CD14-positive monocyte (primary cell): ENCODE measurements at regions not wholly inside any gene's neighbourhood (a gene's known extent, or its start where the extent isn't known, plus 50 kb on each side); places are given as distances from the start of the nearest gene placed in this dataset.
A peak's percentile ranks its signal among the peaks of the same experiment; 100 is the strongest.

Experiments
- DNase-seq, 3 donors: peaks; one replicate each; pipeline ENCODE4 v3.0.0-alpha.2; 2011 to 2022
- H2AFZ ChIP-seq: 2 replicates; pipeline ENCODE4 v1.6.0; 2012; ENCODE audit warnings: mild to moderate bottlenecking, low read depth, low read length, inconsistent platforms; ENCODE audit not compliant: insufficient read depth, poor library complexity, severe bottlenecking
- H3K27ac ChIP-seq, 2 donors: 1 replicate in 1 of 2; 2 replicates in 1 of 2; pipeline ENCODE4 v1.5.1; 2012 to 2013; ENCODE audit warnings: low read length in 2 of 2, control low read depth in 1 of 2, inconsistent platforms in 1 of 2, low read depth in 1 of 2, mild to moderate bottlenecking in 1 of 2
- H3K27me3 ChIP-seq, 2 donors: one replicate each; pipeline versions ENCODE4 v1.6.0 to v1.6.1; 2011 to 2013; ENCODE audit warnings: low read length in 2 of 2; ENCODE audit not compliant: control insufficient read depth in 2 of 2, insufficient read depth in 2 of 2
- H3K36me3 ChIP-seq, 2 donors: replicated peaks in 1 of 2; 1 replicate in 1 of 2; 2 replicates in 1 of 2; pipeline versions ENCODE4 v1.5.1 to v1.6.1; 2012 to 2013; ENCODE audit warnings: low read length in 2 of 2, control low read depth in 1 of 2, inconsistent platforms in 1 of 2, mild to moderate bottlenecking in 1 of 2; ENCODE audit not compliant: insufficient read depth in 2 of 2, control insufficient read depth in 1 of 2
- H3K4me1 ChIP-seq, 2 donors: 1 replicate in 1 of 2; 2 replicates in 1 of 2; pipeline versions ENCODE4 v1.5.1 to v1.6.1; 2012 to 2013; ENCODE audit warnings: low read length in 2 of 2, control low read depth in 1 of 2, inconsistent platforms in 1 of 2, mild to moderate bottlenecking in 1 of 2, moderate library complexity in 1 of 2; ENCODE audit not compliant: insufficient read depth in 2 of 2, control insufficient read depth in 1 of 2
- H3K4me2 ChIP-seq: replicated peaks from 2 replicates; pipeline ENCODE3; 2012; ENCODE audit warnings: low read length, moderate library complexity, mild to moderate bottlenecking; ENCODE audit not compliant: poor library complexity, severe bottlenecking; ENCODE audit errors: extremely low read depth
- H3K4me3 ChIP-seq, 3 experiments: fragments of 200-600 bp in 1 of 3; sonication (generic) in 1 of 3; replicated peaks in 1 of 3; 1 replicate in 2 of 3; 2 replicates in 1 of 3; pipeline ENCODE4 v1.5.1; 2011 to 2013; ENCODE audit warnings: low read length in 3 of 3, mild to moderate bottlenecking in 3 of 3, control low read depth in 2 of 3, low read depth in 2 of 3, inconsistent platforms in 1 of 3, moderate library complexity in 1 of 3
- H3K79me2 ChIP-seq: 2 replicates; pipeline ENCODE4 v1.6.0; 2012; ENCODE audit warnings: mild to moderate bottlenecking, control low read depth, inconsistent platforms, low read length, moderate library complexity; ENCODE audit not compliant: insufficient read depth
- H3K9ac ChIP-seq: 2 replicates; pipeline ENCODE4 v1.6.0; 2017; ENCODE audit warnings: low read length, mild to moderate bottlenecking; ENCODE audit not compliant: insufficient read depth, poor library complexity, severe bottlenecking
- H3K9me3 ChIP-seq, 2 donors: replicated peaks in 1 of 2; 1 replicate in 1 of 2; 2 replicates in 1 of 2; pipeline versions ENCODE4 v1.5.1 to v1.6.1; 2012 to 2013; ENCODE audit warnings: low read length in 2 of 2, control low read depth in 1 of 2; ENCODE audit not compliant: control insufficient read depth in 1 of 2, insufficient read depth in 1 of 2
- H4K20me1 ChIP-seq: 2 replicates; pipeline ENCODE4 v1.6.0; 2012; ENCODE audit warnings: mild to moderate bottlenecking, low read length, control low read depth, moderate library complexity; ENCODE audit not compliant: insufficient read depth
- H3K27ac Mint-ChIP-seq, 7 donors: one replicate each; pipeline ENCODE4 v1.8.0; 2020; ENCODE audit warnings: mild to moderate bottlenecking in 7 of 7, mixed read lengths in 7 of 7, moderate library complexity in 6 of 7, inconsistent platforms in 2 of 7
- H3K27me3 Mint-ChIP-seq, 3 donors: one replicate each; pipeline ENCODE4 v1.8.0; 2021 to 2022; ENCODE audit warnings: low read depth in 3 of 3, mild to moderate bottlenecking in 3 of 3, mixed read lengths in 3 of 3, moderate library complexity in 3 of 3, inconsistent platforms in 1 of 3
- H3K36me3 Mint-ChIP-seq, 2 donors: one replicate each; pipeline ENCODE4 v1.8.0; 2020; ENCODE audit warnings: mixed read lengths in 2 of 2, inconsistent platforms in 1 of 2, mild to moderate bottlenecking in 1 of 2
- H3K4me1 Mint-ChIP-seq: one replicate; pipeline ENCODE4 v1.8.0; 2020; ENCODE audit warnings: mild to moderate bottlenecking, mixed read lengths
- H3K4me3 Mint-ChIP-seq, 2 donors: one replicate each; pipeline ENCODE4 v1.8.0; 2020; ENCODE audit warnings: mild to moderate bottlenecking in 2 of 2, mixed read lengths in 2 of 2, moderate library complexity in 1 of 2
- H3K9me3 Mint-ChIP-seq, 7 donors: one replicate each; pipeline ENCODE4 v1.8.0; 2020 to 2022; ENCODE audit warnings: mixed read lengths in 7 of 7, mild to moderate bottlenecking in 6 of 7, moderate library complexity in 6 of 7, inconsistent platforms in 2 of 7
- WGBS: methylation state at CpG from one replicate; pipeline ENCODE4 v1.1.5; 2013; ENCODE audit warnings: missing lambda C conversion rate; ENCODE audit not compliant: insufficient coverage; 5-methylcytosine and 5-hydroxymethylcytosine counted together
- intact Hi-C, 2 donors: fragments of 100-400 bp; cut with micrococcal nuclease; formaldehyde crosslinking; loops; one replicate each; pipeline versions ENCODE4 v1.15.0 to v1.15.1; 2023
- TF ChIP-seq, protein P1 (sequence below): fragments of 200-600 bp; IDR thresholded peaks from one replicate; pipeline ENCODE4 v1.8.0; 2022; ENCODE audit warnings: antibody characterized with exemption, mild to moderate bottlenecking

DNA sequence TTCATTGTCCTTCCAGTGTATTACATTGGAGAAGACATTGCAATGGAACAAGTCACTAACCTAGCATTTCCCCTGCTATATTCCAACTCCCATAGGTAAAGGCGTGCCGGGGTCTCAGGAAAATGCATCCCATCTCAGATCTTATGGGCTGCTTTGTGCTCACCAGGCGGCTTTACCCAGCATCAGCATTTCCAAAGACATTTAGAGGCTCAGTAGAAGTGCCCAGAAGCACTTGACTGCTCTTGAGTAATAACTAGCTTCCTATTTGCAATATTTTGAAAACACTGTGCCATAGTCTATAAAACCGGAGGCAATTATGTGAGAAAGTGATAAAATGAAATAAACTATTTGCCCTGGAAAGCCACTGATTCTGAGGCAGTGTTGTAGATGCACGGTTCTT, 415.0 kb upstream of the NPVF start:
- peak overlapping the region; percentile 37 to 77 (median 70) for H3K27ac Mint-ChIP-seq

DNA sequence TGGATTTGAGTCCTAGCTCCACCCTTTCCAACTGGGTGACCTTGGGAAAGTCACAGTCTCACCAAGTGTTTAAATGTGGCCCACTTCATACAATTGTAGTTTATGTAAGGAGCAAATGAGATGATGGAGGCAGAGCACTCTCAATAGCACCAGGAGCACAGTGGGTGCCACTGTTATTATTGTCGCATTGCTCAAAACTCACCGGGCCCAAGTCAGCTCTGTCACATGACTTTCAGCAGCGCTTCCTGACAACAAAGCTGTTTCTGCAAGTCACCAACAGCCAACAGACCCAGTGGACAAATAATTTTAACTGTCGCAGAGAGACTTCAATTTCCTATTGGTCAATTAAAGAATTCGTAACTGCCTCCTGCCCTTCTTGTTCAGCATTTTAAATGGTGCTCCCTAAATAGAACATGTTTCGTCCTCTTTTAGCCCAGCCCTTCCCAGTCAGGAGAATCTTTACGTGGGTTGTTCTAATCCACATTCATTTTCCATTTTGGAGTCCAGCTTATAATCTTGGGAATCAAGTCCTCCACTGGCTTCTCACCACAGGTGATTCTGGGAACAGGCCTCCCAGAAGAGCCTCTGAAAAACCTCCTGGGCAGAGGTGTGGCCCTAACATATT, 415.6 kb upstream of the NPVF start:
- Mint-ChIP-seq H3K4me1 (peaks cover 20% of the 10 kb centered on the region), H3K27me3 (peaks cover 0 to 7% (median 0%) of the 10 kb centered on the region in 3 donors), H3K36me3 (no peaks in the 10 kb centered on the region), H3K27ac (peak overlapping the region; percentile 9 to 77 (median 60)), H3K9me3 (peaks cover 0 to 8% (median 0%) of the 10 kb centered on the region in 7 donors), H3K4me3 (peak overlapping the region in 1 of 2 donors; percentile 67)
- Histone ChIP-seq H3K4me1 (peaks cover 18 to 20% of the 10 kb centered on the region in 2 donors), H3K4me2 (peak overlapping the region; percentile 25), H3K27ac (peak overlapping the region in 1 of 2 donors; percentile 26), H4K20me1 (no peaks in the 10 kb centered on the region), H3K9ac (no peak overlapping the region), H2AFZ (peak overlapping the region; percentile 66), H3K36me3 (no peaks in the 10 kb centered on the region), H3K9me3 (no peaks in the 10 kb centered on the region), H3K79me2 (no peaks in the 10 kb centered on the region), H3K27me3 (no peaks in the 10 kb centered on the region), H3K4me3 (peak overlapping the region in 1 of 3 experiments; percentile 27)
- TF ChIP-seq, protein P1, sequence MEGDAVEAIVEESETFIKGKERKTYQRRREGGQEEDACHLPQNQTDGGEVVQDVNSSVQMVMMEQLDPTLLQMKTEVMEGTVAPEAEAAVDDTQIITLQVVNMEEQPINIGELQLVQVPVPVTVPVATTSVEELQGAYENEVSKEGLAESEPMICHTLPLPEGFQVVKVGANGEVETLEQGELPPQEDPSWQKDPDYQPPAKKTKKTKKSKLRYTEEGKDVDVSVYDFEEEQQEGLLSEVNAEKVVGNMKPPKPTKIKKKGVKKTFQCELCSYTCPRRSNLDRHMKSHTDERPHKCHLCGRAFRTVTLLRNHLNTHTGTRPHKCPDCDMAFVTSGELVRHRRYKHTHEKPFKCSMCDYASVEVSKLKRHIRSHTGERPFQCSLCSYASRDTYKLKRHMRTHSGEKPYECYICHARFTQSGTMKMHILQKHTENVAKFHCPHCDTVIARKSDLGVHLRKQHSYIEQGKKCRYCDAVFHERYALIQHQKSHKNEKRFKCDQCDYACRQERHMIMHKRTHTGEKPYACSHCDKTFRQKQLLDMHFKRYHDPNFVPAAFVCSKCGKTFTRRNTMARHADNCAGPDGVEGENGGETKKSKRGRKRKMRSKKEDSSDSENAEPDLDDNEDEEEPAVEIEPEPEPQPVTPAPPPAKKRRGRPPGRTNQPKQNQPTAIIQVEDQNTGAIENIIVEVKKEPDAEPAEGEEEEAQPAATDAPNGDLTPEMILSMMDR, result no peak
- peak; percentile 20 to 42 (median 24) for DNase-seq
- WGBS, result 13% methylated on average over 6 of the region's 7 CpGs
- intact Hi-C loops, result no loop called here

More for the DNA sequence above, 415.0 kb upstream of the NPVF start:
- peak overlapping the region; percentile 66 for H2AFZ ChIP-seq
- H3K9me3 Mint-ChIP-seq, result peaks cover 0 to 8% (median 0%) of the 10 kb centered on the region in 7 donors
- H3K9ac ChIP-seq, result no peak overlapping the region
- no peaks in the 10 kb centered on the region for H3K27me3 ChIP-seq
- peaks cover 20% of the 10 kb centered on the region for H3K4me1 Mint-ChIP-seq
- no peaks in the 10 kb centered on the region for H3K9me3 ChIP-seq
- H3K27ac ChIP-seq, result peak overlapping the region in 1 of 2 donors; percentile 26
- TF ChIP-seq, protein P1, result no peak
- H3K79me2 ChIP-seq, result no peaks in the 10 kb centered on the region
- H3K4me2 ChIP-seq, result no peak overlapping the region
- peaks cover 0 to 3% (median 0%) of the 10 kb centered on the region in 3 donors for H3K27me3 Mint-ChIP-seq
- no peaks in the 10 kb centered on the region for H4K20me1 ChIP-seq
- peak in 2 of 3 donors; percentile 4 to 8 for DNase-seq
- no peaks in the 10 kb centered on the region for H3K36me3 ChIP-seq
- H3K4me3 ChIP-seq, result peak overlapping the region in 1 of 3 experiments; percentile 27
- intact Hi-C loops, result no loop called here
- H3K4me1 ChIP-seq, result peaks cover 18 to 20% of the 10 kb centered on the region in 2 donors
- 74% methylated on average over 3 of the region's 5 CpGs for WGBS
- peak overlapping the region in 1 of 2 donors; percentile 67 for H3K4me3 Mint-ChIP-seq
- no peaks in the 10 kb centered on the region for H3K36me3 Mint-ChIP-seq
